Hepatocyte (in vitro differentiated cells): ENCODE measurements at regions not wholly inside any gene's neighbourhood (a gene's known extent, or its start where the extent isn't known, plus 50 kb on each side); places are given as distances from the start of the nearest gene placed in this dataset.

ENCODE experiments used
- DNase-seq: peaks from one replicate; pipeline ENCODE4 v3.0.0-alpha.2; 2016; ENCODE audit warnings: low spot score
- H2AFZ ChIP-seq: fragments of 200-600 bp; sonication (generic); 2 replicates; pipeline ENCODE4 v1.6.0; 2016; ENCODE audit warnings: antibody characterized with exemption, mild to moderate bottlenecking
- H3K27ac ChIP-seq: fragments of 200-600 bp; sonication (generic); 2 replicates; pipeline ENCODE4 v1.5.1; 2016; ENCODE audit warnings: mild to moderate bottlenecking
- H3K27me3 ChIP-seq: fragments of 200-600 bp; sonication (generic); 2 replicates; pipeline ENCODE4 v1.6.1; 2016
- H3K36me3 ChIP-seq: fragments of 200-600 bp; sonication (generic); replicated peaks from 2 replicates; pipeline ENCODE4 v1.5.1; 2016; ENCODE audit warnings: low read depth; ENCODE audit not compliant: insufficient read depth
- H3K4me1 ChIP-seq: fragments of 200-600 bp; sonication (generic); 2 replicates; pipeline ENCODE4 v1.5.1; 2016; ENCODE audit warnings: mild to moderate bottlenecking, moderate library complexity; ENCODE audit not compliant: insufficient read depth
- H3K4me2 ChIP-seq: fragments of 200-600 bp; sonication (generic); 2 replicates; pipeline ENCODE4 v1.6.0; 2016
- H3K4me3 ChIP-seq: fragments of 200-600 bp; sonication (generic); 2 replicates; pipeline ENCODE4 v1.5.1; 2016; ENCODE audit warnings: mild to moderate bottlenecking
- H3K79me2 ChIP-seq: fragments of 200-600 bp; sonication (generic); 2 replicates; pipeline ENCODE4 v1.6.0; 2017; ENCODE audit warnings: mild to moderate bottlenecking
- H3K9me2 ChIP-seq: fragments of 200-600 bp; sonication (generic); replicated peaks from 2 replicates; pipeline ENCODE4 v1.6.0; 2017; ENCODE audit warnings: mild to moderate bottlenecking; ENCODE audit not compliant: insufficient read depth
- H3K9me3 ChIP-seq: fragments of 200-600 bp; sonication (generic); 2 replicates; pipeline ENCODE4 v1.5.1; 2016; ENCODE audit warnings: low read depth, mild to moderate bottlenecking
- H4K20me1 ChIP-seq: fragments of 200-600 bp; sonication (generic); 2 replicates; pipeline ENCODE4 v1.6.0; 2016; ENCODE audit warnings: mild to moderate bottlenecking; ENCODE audit not compliant: insufficient read depth, poor library complexity, severe bottlenecking
- EZH2 ChIP-seq: fragments of 200-600 bp; sonication (generic); IDR thresholded peaks from 2 replicates; pipeline ENCODE4 v1.6.1; 2016; ENCODE audit warnings: antibody characterized with exemption, mild to moderate bottlenecking, borderline replicate concordance
- EZH2phosphoT487 ChIP-seq: fragments of 200-600 bp; sonication (generic); IDR thresholded peaks from one replicate; pipeline ENCODE4 v1.6.1; 2018; ENCODE audit warnings: antibody characterized with exemption, mild to moderate bottlenecking, low read depth, moderate library complexity; ENCODE audit not compliant: unreplicated experiment, severe bottlenecking
- WGBS: methylation state at CpG from one replicate; pipeline ENCODE4 v1.1.6; 2016; ENCODE audit warnings: low lambda C conversion rate; ENCODE audit errors: missing lambda C conversion rate; 5-methylcytosine and 5-hydroxymethylcytosine counted together
- TF ChIP-seq, protein P1 (sequence below): fragments of 200-600 bp; sonication (generic); IDR thresholded peaks from 2 replicates; pipeline ENCODE4 v1.5.1; 2016; ENCODE audit warnings: antibody characterized with exemption, mild to moderate bottlenecking; ENCODE audit not compliant: poor library complexity

- H3K27ac ChIP-seq = no peak overlapping the region
- no peak overlapping the region for H3K4me2 ChIP-seq
- no peak overlapping the region for H3K4me3 ChIP-seq
- H3K4me1 ChIP-seq = peaks cover 6% of the 10 kb centered on the region
- WGBS = 80% methylated on average over 2 of the region's 2 CpGs
- H4K20me1 ChIP-seq = no peaks in the 10 kb centered on the region
- TF ChIP-seq, protein P1, sequence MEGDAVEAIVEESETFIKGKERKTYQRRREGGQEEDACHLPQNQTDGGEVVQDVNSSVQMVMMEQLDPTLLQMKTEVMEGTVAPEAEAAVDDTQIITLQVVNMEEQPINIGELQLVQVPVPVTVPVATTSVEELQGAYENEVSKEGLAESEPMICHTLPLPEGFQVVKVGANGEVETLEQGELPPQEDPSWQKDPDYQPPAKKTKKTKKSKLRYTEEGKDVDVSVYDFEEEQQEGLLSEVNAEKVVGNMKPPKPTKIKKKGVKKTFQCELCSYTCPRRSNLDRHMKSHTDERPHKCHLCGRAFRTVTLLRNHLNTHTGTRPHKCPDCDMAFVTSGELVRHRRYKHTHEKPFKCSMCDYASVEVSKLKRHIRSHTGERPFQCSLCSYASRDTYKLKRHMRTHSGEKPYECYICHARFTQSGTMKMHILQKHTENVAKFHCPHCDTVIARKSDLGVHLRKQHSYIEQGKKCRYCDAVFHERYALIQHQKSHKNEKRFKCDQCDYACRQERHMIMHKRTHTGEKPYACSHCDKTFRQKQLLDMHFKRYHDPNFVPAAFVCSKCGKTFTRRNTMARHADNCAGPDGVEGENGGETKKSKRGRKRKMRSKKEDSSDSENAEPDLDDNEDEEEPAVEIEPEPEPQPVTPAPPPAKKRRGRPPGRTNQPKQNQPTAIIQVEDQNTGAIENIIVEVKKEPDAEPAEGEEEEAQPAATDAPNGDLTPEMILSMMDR = no peak
- TF ChIP-seq EZH2 (no peak), EZH2phosphoT487 (no peak)
- no peak for DNase-seq
- no peaks in the 10 kb centered on the region for H3K79me2 ChIP-seq
- H3K9me3 ChIP-seq = no peaks in the 10 kb centered on the region
- H3K36me3 ChIP-seq = no peaks in the 10 kb centered on the region
- no peaks in the 10 kb centered on the region for H3K27me3 ChIP-seq
- no peak overlapping the region for H2AFZ ChIP-seq
- H3K9me2 ChIP-seq = no peaks in the 10 kb centered on the region
These were observed 234.4 kb upstream of the KCNK2 start for GRCh38 chr1:214848101-214848500.

- WGBS = 94% methylated on average over 3 of the region's 3 CpGs
- Histone ChIP-seq H3K9me3 (no peaks in the 10 kb centered on the region), H3K79me2 (no peaks in the 10 kb centered on the region), H3K4me1 (peaks cover 6% of the 10 kb centered on the region), H3K36me3 (no peaks in the 10 kb centered on the region), H2AFZ (no peak overlapping the region), H3K27me3 (no peaks in the 10 kb centered on the region), H3K4me3 (no peak overlapping the region), H3K9me2 (no peaks in the 10 kb centered on the region), H4K20me1 (no peaks in the 10 kb centered on the region), H3K27ac (no peak overlapping the region), H3K4me2 (no peak overlapping the region)
- no peak for DNase-seq
- TF ChIP-seq EZH2 = no peak
These were observed 232.0 kb upstream of the KCNK2 start for GRCh38 chr1:214850432-214851050.

GRCh38 chr1:214853340-214853739 is 229.2 kb upstream of the KCNK2 start:
- 93% methylated on average over 4 of the region's 4 CpGs for WGBS
- Histone ChIP-seq H3K27me3 (no peaks in the 10 kb centered on the region), H3K27ac (no peak overlapping the region), H3K4me1 (no peaks in the 10 kb centered on the region), H3K4me3 (no peak overlapping the region), H3K4me2 (no peak overlapping the region), H2AFZ (no peak overlapping the region), H3K9me3 (no peaks in the 10 kb centered on the region), H3K36me3 (no peaks in the 10 kb centered on the region), H3K79me2 (no peaks in the 10 kb centered on the region), H4K20me1 (no peaks in the 10 kb centered on the region), H3K9me2 (no peaks in the 10 kb centered on the region)
- DNase-seq = no peak
- TF ChIP-seq EZH2phosphoT487 = no peak
- TF ChIP-seq EZH2 = no peak
- TF ChIP-seq, protein P1 = no peak

DNA sequence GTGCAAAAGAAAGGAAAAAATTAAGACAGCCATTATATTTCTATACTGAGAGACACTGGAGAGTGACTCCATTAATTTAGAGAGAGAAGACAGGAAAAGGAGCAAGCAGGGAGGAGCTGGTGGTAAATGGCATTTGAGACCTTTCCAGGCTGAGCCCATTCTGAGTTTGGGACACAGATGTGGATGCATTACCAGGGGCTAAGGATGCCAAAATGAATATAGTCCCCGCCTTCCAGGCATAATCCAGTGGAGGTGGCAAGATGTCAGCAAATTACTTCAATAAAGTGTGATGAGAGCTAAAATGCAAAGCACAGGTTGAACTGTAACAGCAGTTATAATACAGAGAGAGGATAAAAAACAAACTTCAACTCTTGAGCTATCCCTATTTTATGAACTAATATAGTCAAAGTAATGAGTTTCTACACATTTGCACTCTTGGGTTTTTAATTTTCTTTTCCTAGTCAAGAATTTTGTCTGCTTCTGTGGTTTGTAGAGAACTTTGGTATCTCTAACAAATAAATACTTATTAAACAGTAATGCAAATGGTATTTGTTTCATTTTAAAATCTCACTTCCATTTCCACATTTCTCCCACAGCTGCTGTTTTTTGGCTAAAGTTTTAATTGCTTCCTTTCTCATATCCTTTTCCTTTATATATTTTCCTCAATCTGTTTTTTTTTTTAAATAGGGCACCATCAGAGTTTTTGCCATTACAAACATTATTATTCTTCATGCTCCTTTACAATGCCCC is 228.2 kb upstream of the KCNK2 start:
- DNase-seq = no peak
- Histone ChIP-seq H3K9me3 (no peaks in the 10 kb centered on the region), H3K4me1 (no peaks in the 10 kb centered on the region), H3K36me3 (no peaks in the 10 kb centered on the region), H3K79me2 (no peaks in the 10 kb centered on the region), H3K9me2 (no peaks in the 10 kb centered on the region), H3K4me2 (no peak overlapping the region), H3K27me3 (no peaks in the 10 kb centered on the region), H4K20me1 (no peaks in the 10 kb centered on the region), H2AFZ (no peak overlapping the region), H3K4me3 (no peak overlapping the region), H3K27ac (no peak overlapping the region)
- WGBS = 88% methylated on average over 1 of the region's 1 CpG
- TF ChIP-seq, protein P1 = no peak
- TF ChIP-seq EZH2 (no peak), EZH2phosphoT487 (no peak)
